ENCODE measurements at regions not wholly inside any gene's neighbourhood (a gene's known extent, or its start where the extent isn't known, plus 50 kb on each side); places are given as distances from the start of the nearest gene placed in this dataset.

GRCh38 chr6:164478426-164478825, 831.0 kb downstream of the C6orf118 start:
- DNase-seq (ENCODE audit: low read depth in 2 of 2), result no peak

GRCh38 chr6:164477790-164478189, 831.6 kb downstream of the C6orf118 start:
- DNase-seq (ENCODE audit: low read depth in 2 of 2), result no peak

- DNase-seq (ENCODE audit: low read depth in 2 of 2), result no peak
Measured at GRCh38 chr6:164477101-164477500, 832.3 kb downstream of the C6orf118 start.

GRCh38 chr6:164469276-164469949, 840.0 kb downstream of the C6orf118 start:
- no peak for DNase-seq (ENCODE audit: low read depth in 2 of 2)

GRCh38 chr6:164455835-164456234, 853.6 kb downstream of the C6orf118 start:
- no peak for DNase-seq (ENCODE audit: low read depth in 2 of 2)

GRCh38 chr6:164453835-164454234, 855.6 kb downstream of the C6orf118 start:
- DNase-seq (ENCODE audit: low read depth in 2 of 2), result no peak

- DNase-seq (ENCODE audit: low read depth in 2 of 2), result no peak
Measured at GRCh38 chr6:164442572-164442971, 866.8 kb downstream of the C6orf118 start.

- peak in 1 of 2 donors; percentile 57 for DNase-seq (ENCODE audit: low read depth in 2 of 2)
Measured at GRCh38 chr6:164439331-164439730, 870.1 kb downstream of the C6orf118 start.

GRCh38 chr6:164436976-164437375, 872.4 kb downstream of the C6orf118 start:
- DNase-seq (ENCODE audit: low read depth in 2 of 2), result no peak

- no peak for DNase-seq (ENCODE audit: low read depth in 2 of 2)
Measured at GRCh38 chr6:164427728-164428402, 881.5 kb downstream of the C6orf118 start.

GRCh38 chr6:164424489-164424888, 884.9 kb downstream of the C6orf118 start:
- no peak for DNase-seq (ENCODE audit: low read depth in 2 of 2)

GRCh38 chr6:164419099-164419498, 890.3 kb downstream of the C6orf118 start:
- peak in 1 of 2 donors; percentile 35 for DNase-seq (ENCODE audit: low read depth in 2 of 2)

- no peak for DNase-seq (ENCODE audit: low read depth in 2 of 2)
Measured at GRCh38 chr6:164418262-164418588, 891.2 kb downstream of the C6orf118 start.

- DNase-seq (ENCODE audit: low read depth in 2 of 2), result no peak
Measured at GRCh38 chr6:164417537-164418261, 891.7 kb downstream of the C6orf118 start.

GRCh38 chr6:164415832-164416563, 893.4 kb downstream of the C6orf118 start:
- DNase-seq (ENCODE audit: low read depth in 2 of 2), result peak; percentile 49 to 68

- no peak for DNase-seq (ENCODE audit: low read depth in 2 of 2)
Measured at GRCh38 chr6:164414695-164415094, 894.7 kb downstream of the C6orf118 start.

GRCh38 chr6:164412566-164412965, 896.8 kb downstream of the C6orf118 start:
- DNase-seq (ENCODE audit: low read depth in 2 of 2), result no peak

GRCh38 chr6:164410017-164410416, 899.4 kb downstream of the C6orf118 start:
- DNase-seq (ENCODE audit: low read depth in 2 of 2), result no peak

- DNase-seq (ENCODE audit: low read depth in 2 of 2), result peak in 1 of 2 donors; percentile 88
Measured at GRCh38 chr6:164409309-164410009, 899.9 kb downstream of the C6orf118 start.

GRCh38 chr6:164408868-164409267, 900.5 kb downstream of the C6orf118 start:
- DNase-seq (ENCODE audit: low read depth in 2 of 2), result no peak

GRCh38 chr6:164404812-164405488, 904.5 kb downstream of the C6orf118 start:
- DNase-seq (ENCODE audit: low read depth in 2 of 2), result no peak
